ENCODE measurements at regions not wholly inside any gene's neighbourhood (a gene's known extent, or its start where the extent isn't known, plus 50 kb on each side); places are given as distances from the start of the nearest gene placed in this dataset.

GRCh38 chr1:72530646-72531045 lies 248.3 kb upstream of the NEGR1 start (continued):
- TF ChIP-seq, protein P1, sequence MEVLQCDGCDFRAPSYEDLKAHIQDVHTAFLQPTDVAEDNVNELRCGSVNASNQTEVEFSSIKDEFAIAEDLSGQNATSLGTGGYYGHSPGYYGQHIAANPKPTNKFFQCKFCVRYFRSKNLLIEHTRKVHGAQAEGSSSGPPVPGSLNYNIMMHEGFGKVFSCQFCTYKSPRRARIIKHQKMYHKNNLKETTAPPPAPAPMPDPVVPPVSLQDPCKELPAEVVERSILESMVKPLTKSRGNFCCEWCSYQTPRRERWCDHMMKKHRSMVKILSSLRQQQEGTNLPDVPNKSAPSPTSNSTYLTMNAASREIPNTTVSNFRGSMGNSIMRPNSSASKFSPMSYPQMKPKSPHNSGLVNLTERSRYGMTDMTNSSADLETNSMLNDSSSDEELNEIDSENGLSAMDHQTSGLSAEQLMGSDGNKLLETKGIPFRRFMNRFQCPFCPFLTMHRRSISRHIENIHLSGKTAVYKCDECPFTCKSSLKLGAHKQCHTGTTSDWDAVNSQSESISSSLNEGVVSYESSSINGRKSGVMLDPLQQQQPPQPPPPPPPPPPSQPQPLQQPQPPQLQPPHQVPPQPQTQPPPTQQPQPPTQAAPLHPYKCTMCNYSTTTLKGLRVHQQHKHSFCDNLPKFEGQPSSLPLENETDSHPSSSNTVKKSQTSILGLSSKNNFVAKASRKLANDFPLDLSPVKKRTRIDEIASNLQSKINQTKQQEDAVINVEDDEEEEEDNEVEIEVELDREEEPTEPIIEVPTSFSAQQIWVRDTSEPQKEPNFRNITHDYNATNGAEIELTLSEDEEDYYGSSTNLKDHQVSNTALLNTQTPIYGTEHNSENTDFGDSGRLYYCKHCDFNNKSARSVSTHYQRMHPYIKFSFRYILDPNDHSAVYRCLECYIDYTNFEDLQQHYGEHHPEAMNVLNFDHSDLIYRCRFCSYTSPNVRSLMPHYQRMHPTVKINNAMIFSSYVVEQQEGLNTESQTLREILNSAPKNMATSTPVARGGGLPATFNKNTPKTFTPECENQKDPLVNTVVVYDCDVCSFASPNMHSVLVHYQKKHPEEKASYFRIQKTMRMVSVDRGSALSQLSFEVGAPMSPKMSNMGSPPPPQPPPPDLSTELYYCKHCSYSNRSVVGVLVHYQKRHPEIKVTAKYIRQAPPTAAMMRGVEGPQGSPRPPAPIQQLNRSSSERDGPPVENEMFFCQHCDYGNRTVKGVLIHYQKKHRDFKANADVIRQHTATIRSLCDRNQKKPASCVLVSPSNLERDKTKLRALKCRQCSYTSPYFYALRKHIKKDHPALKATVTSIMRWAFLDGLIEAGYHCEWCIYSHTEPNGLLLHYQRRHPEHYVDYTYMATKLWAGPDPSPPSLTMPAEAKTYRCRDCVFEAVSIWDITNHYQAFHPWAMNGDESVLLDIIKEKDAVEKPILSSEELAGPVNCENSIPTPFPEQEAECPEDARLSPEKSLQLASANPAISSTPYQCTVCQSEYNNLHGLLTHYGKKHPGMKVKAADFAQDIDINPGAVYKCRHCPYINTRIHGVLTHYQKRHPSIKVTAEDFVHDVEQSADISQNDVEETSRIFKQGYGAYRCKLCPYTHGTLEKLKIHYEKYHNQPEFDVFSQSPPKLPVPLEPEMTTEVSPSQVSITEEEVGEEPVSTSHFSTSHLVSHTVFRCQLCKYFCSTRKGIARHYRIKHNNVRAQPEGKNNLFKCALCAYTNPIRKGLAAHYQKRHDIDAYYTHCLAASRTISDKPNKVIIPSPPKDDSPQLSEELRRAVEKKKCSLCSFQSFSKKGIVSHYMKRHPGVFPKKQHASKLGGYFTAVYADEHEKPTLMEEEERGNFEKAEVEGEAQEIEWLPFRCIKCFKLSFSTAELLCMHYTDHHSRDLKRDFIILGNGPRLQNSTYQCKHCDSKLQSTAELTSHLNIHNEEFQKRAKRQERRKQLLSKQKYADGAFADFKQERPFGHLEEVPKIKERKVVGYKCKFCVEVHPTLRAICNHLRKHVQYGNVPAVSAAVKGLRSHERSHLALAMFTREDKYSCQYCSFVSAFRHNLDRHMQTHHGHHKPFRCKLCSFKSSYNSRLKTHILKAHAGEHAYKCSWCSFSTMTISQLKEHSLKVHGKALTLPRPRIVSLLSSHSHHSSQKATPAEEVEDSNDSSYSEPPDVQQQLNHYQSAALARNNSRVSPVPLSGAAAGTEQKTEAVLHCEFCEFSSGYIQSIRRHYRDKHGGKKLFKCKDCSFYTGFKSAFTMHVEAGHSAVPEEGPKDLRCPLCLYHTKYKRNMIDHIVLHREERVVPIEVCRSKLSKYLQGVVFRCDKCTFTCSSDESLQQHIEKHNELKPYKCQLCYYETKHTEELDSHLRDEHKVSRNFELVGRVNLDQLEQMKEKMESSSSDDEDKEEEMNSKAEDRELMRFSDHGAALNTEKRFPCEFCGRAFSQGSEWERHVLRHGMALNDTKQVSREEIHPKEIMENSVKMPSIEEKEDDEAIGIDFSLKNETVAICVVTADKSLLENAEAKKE (CRISPR knock-in tag; IDR thresholded peaks at IDR 0.05), result no peak
- no peak for TF ChIP-seq POLR2AphosphoS5 (IDR thresholded peaks at IDR 0.05; ENCODE audit: low read depth)
- no peak for TF ChIP-seq ZNF114 (CRISPR knock-in tag; IDR thresholded peaks at IDR 0.05)
- no peak for TF ChIP-seq CTCF (conservative IDR thresholded peaks at IDR 0.05; ENCODE audit: low read depth in 2 of 2)
- no peak for TF ChIP-seq STAT1 (IDR thresholded peaks at IDR 0.05; ENCODE audit: unreplicated experiment)

DNA sequence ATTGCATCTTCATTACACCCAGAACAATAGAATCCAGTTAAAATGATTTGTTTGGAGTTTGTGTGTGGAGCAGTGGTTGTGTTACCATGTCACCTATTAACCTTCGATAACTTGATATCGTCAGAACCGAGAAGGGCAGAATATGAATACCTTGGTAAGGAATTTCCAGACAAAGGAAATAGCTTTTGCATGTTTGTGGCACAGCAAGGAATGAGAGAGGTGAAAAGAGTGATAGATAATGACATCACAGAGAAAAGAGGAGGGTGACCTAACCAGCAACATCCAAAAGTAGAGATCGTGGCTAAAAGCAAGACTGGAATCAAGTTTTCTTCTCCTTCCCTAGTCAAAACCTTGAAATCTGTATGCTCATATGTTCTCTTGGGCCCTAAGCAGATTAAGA lies 244.6 kb upstream of the NEGR1 start:
- Histone ChIP-seq H3K79me2 (replicated peaks; ENCODE audit: insufficient read depth) (no peaks in the 10 kb centered on the region), H4K20me1 (replicated peaks; ENCODE audit: insufficient read depth) (no peaks in the 10 kb centered on the region), H3K36me3 (ENCODE audit: insufficient read depth) (no peaks in the 10 kb centered on the region), H3K9me2 (ENCODE audit: insufficient read depth) (no peaks in the 10 kb centered on the region), H3K4me1 (ENCODE audit: insufficient read depth) (no peaks in the 10 kb centered on the region), H3K4me3 (no peak overlapping the region), H3K27me3 (ENCODE audit: insufficient read depth) (no peaks in the 10 kb centered on the region), H3F3A (replicated peaks; ENCODE audit: low read depth) (no peaks in the 10 kb centered on the region), H3K4me2 (no peak overlapping the region), H2AFZ (no peak overlapping the region), H3K27ac (ENCODE audit: low read depth) (no peak overlapping the region)
- Mint-ChIP-seq H3K36me3 (ENCODE audit: low read depth) (no peaks in the 10 kb centered on the region), H3K27me3 (ENCODE audit: insufficient read depth, low read depth, poor library complexity) (no peaks in the 10 kb centered on the region), H3K4me1 (peaks cover 4% of the 10 kb centered on the region; the same call in 1 of the 3 replicates), H3K4me3 (no peak overlapping the region), H3K9me3 (no peaks in the 10 kb centered on the region), H3K27ac (no peak overlapping the region)
- no peak for ATAC-seq
- no peak for DNase-seq (ENCODE audit: low spot score)
- TF ChIP-seq JUNB (IDR thresholded peaks at IDR 0.05; ENCODE audit: unreplicated experiment) (no peak), REST (IDR thresholded peaks at IDR 0.05; ENCODE audit: unreplicated experiment) (no peak)

All from GM23338 (cell line).